ENCODE measurements at regions not wholly inside any gene's neighbourhood (a gene's known extent, or its start where the extent isn't known, plus 50 kb on each side); places are given as distances from the start of the nearest gene placed in this dataset.

DNA sequence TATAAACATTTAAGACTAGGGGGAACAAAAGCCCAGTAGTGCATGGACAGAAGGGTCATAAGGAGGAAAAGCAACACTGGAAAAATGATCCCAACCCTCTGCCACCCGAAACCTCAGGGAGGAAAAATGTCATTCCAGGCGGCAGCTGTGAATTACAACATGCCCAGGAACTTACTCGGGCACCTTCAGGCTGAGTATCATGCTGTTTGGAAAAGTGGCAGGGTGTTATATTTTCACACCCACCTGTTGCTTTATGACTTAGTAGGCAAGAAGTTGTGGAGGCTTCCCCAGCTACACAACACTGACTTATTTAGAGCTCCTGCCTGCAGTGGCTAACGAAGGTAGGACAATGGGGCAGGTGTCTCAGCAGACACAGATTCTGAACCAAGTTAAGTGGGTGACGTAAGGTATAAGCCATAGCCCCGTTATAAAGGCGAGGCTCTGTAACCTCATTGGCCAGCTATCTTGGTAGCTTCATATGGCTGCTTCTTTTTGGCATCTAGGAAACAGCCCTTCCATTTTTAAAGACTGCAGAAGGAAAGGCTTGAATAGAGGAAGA, 96.1 kb upstream of the IFNG-AS1 start:
- TF ChIP-seq TAF1 (IDR thresholded peaks at IDR 0.05; ENCODE audit: borderline replicate concordance, insufficient read depth, low read length), result no peak
- TF ChIP-seq, protein P1, sequence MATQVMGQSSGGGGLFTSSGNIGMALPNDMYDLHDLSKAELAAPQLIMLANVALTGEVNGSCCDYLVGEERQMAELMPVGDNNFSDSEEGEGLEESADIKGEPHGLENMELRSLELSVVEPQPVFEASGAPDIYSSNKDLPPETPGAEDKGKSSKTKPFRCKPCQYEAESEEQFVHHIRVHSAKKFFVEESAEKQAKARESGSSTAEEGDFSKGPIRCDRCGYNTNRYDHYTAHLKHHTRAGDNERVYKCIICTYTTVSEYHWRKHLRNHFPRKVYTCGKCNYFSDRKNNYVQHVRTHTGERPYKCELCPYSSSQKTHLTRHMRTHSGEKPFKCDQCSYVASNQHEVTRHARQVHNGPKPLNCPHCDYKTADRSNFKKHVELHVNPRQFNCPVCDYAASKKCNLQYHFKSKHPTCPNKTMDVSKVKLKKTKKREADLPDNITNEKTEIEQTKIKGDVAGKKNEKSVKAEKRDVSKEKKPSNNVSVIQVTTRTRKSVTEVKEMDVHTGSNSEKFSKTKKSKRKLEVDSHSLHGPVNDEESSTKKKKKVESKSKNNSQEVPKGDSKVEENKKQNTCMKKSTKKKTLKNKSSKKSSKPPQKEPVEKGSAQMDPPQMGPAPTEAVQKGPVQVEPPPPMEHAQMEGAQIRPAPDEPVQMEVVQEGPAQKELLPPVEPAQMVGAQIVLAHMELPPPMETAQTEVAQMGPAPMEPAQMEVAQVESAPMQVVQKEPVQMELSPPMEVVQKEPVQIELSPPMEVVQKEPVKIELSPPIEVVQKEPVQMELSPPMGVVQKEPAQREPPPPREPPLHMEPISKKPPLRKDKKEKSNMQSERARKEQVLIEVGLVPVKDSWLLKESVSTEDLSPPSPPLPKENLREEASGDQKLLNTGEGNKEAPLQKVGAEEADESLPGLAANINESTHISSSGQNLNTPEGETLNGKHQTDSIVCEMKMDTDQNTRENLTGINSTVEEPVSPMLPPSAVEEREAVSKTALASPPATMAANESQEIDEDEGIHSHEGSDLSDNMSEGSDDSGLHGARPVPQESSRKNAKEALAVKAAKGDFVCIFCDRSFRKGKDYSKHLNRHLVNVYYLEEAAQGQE (IDR thresholded peaks at IDR 0.05; ENCODE audit: insufficient read depth in 1 of 2, low read depth in 2 of 2, low read length in 2 of 2), result no peak
- TF ChIP-seq FOXP2 (optimal IDR thresholded peaks at IDR 0.05; ENCODE audit: borderline replicate concordance, extremely low read depth, extremely low read length, insufficient read depth), result no peak
- TF ChIP-seq POLR2AphosphoS5 (IDR thresholded peaks at IDR 0.05; ENCODE audit: low read depth, low read length), result no peak
- no peak for TF ChIP-seq SIN3A (IDR thresholded peaks at IDR 0.05; ENCODE audit: borderline replicate concordance, insufficient read depth, low read length)

DNA sequence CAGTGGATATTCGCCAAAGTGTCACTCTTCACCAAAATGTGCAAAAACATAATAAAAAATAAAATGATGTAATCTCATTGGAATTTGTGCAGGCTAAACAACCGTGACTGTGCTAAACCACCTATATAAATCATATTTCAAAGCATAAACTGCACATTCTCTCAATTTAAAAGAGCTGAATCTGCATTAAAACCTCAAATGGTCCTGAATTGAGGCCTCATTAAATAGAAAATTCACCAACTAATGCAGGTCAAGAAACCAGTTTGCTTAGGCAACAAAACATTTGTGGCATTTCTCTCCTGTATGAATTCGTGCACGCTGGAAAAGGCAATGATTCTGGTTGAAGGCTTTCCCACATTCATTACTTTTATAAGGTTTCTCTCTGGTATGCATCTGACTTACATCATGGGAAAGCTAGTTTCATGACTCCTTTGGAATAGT, 80.1 kb upstream of the IFNG-AS1 start:
- TF ChIP-seq TAF1 (IDR thresholded peaks at IDR 0.05; ENCODE audit: borderline replicate concordance, insufficient read depth, low read length) (no peak), FOXP2 (optimal IDR thresholded peaks at IDR 0.05; ENCODE audit: borderline replicate concordance, extremely low read depth, extremely low read length, insufficient read depth) (no peak), POLR2AphosphoS5 (IDR thresholded peaks at IDR 0.05; ENCODE audit: low read depth, low read length) (no peak), SIN3A (IDR thresholded peaks at IDR 0.05; ENCODE audit: borderline replicate concordance, insufficient read depth, low read length) (no peak)
- TF ChIP-seq, protein P1 (IDR thresholded peaks at IDR 0.05; ENCODE audit: insufficient read depth in 1 of 2, low read depth in 2 of 2, low read length in 2 of 2), result no peak

DNA sequence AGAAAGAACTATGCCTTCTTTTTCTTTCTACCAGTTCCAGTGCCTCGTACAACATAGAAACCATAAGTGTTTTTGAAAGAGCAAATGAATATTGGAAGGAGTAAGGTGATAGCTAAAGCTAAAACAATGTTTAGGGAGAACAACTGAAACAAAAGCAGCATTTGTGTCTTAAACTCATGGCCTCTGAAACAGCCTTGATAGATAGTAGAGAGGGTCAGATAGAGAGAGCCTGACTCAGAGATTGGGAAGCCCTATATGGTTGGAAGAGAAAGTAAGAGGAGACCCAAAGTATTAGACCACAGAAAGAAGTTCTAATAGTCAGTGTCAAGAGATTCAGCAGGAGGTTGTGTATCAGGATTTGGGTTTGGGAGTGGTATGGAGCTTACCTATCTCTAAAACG, 79.6 kb upstream of the IFNG-AS1 start:
- TF ChIP-seq POLR2AphosphoS5 (IDR thresholded peaks at IDR 0.05; ENCODE audit: low read depth, low read length) (no peak), SIN3A (IDR thresholded peaks at IDR 0.05; ENCODE audit: borderline replicate concordance, insufficient read depth, low read length) (no peak), TAF1 (IDR thresholded peaks at IDR 0.05; ENCODE audit: borderline replicate concordance, insufficient read depth, low read length) (no peak), FOXP2 (optimal IDR thresholded peaks at IDR 0.05; ENCODE audit: borderline replicate concordance, extremely low read depth, extremely low read length, insufficient read depth) (no peak)
- TF ChIP-seq, protein P1 (IDR thresholded peaks at IDR 0.05; ENCODE audit: insufficient read depth in 1 of 2, low read depth in 2 of 2, low read length in 2 of 2), result no peak

DNA sequence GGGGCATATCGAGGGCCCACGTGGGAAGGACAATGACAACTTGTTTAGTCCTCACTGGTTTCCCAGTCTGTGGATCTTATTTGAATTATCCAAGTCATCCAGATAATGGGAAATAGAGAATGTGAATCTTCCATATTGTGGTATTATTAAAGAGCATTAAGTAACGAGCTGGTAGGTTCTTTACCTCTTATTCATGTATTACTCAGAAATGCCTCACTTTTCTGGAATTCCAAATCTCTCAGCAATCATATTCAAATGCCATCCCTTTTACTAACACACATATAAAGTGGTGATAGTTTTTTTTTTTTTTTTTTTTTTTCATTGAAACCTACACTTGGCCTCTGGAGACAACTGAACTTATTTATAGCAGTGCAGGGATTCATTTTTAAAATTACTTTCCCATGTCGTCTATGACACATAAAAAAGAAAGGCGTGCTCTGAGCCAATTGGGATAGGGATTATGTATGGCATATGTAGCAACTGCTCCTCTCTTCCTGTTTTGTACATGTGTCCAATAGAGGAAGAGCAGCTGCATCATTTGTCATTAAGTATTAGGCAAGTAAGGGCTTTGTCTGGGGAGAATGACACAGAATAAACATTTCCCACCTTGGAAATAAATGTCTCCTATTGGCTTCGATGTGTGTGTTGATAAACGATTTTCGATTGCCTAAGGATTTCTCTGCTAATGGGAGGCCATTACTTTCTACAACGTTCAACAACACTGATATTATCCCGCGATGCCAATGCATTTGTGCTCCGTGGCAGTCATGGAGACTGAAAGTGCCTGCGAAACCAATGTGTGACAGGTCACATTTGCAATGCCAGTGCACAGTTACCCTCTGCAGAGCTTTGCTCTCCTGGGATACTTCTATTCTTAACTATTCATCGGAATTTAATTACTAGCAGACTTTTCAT, 78.6 kb upstream of the IFNG-AS1 start:
- no peak for TF ChIP-seq FOXP2 (optimal IDR thresholded peaks at IDR 0.05; ENCODE audit: borderline replicate concordance, extremely low read depth, extremely low read length, insufficient read depth)

DNA sequence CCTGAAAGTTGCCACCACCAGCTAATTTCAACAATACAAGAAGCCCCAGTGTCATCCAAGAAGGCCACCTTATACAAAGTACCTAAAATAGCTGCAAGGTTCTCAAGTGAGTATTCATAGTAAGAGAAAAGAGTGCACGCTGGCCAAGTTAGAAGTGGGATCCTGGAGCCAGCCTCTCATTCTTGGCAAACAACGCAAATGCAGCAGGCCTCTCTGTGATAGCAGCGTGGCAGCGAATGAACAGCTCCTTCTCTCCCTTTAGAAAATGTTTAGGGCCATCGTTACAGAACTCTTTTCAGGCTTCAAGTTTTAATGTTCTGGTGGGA, 78.0 kb upstream of the IFNG-AS1 start:
- TF ChIP-seq, protein P1 (IDR thresholded peaks at IDR 0.05; ENCODE audit: insufficient read depth in 1 of 2, low read depth in 2 of 2, low read length in 2 of 2), result no peak
- TF ChIP-seq FOXP2 (optimal IDR thresholded peaks at IDR 0.05; ENCODE audit: borderline replicate concordance, extremely low read depth, extremely low read length, insufficient read depth) (no peak), TAF1 (IDR thresholded peaks at IDR 0.05; ENCODE audit: borderline replicate concordance, insufficient read depth, low read length) (no peak), POLR2AphosphoS5 (IDR thresholded peaks at IDR 0.05; ENCODE audit: low read depth, low read length) (no peak), SIN3A (IDR thresholded peaks at IDR 0.05; ENCODE audit: borderline replicate concordance, insufficient read depth, low read length) (no peak)
